CD4-positive, alpha-beta T cell treated with Interleukin-6 at 100 ng/mL for 8 hours (primary cell): ENCODE measurements at regions not wholly inside any gene's neighbourhood (a gene's known extent, or its start where the extent isn't known, plus 50 kb on each side); places are given as distances from the start of the nearest gene placed in this dataset.
"Not testable (repeated sequence)": the region's sequence is repeated elsewhere in the genome, so short reads cannot be mapped to it uniquely, and the experiment has no call there.

Experiments used
- DNase-seq: peaks from one replicate; pipeline ENCODE4 v3.0.0-alpha.2; 2020; ENCODE audit warnings: mixed read lengths, low spot score

DNA sequence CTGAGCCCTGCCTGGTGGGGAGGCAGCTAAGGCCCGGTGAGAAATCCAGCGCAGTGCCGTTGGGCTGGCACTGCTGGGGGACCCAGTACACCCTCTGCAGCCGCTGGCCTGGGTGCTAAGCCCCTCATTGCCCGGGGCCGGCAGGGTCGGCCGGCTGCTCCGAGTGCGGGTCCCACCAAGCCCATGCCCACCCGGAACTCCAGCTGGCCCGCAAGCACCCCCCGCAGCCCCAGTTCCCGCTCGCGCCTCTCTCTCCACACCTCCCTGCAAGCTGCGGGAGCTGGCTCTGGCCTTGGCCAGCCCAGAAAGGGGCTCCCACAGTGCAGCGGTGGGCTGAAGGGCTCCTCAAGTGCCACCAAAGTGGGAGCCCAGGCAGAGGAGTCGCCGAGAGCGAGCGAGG lies 225.1 kb upstream of the ANKH start:
- not testable (repeated sequence) for DNase-seq

DNA sequence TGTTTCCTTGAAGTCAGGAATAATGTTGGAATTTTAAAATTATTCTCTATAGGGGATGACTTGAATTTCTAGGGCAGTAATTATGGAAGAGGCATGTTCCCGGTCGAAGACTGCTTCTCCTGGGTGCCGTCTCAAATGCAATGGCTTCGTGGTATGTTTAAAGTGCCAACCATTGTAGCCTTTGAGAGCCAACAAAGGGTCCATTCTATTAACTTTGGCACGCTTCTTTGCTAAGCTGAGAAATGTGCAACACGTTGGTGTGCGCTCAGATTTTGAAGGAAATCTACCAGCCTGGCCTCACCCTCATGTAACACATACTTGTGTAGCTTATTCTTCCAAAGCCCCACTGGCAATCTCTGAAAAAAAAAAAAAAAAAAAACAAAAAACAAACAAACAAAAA lies 221.2 kb upstream of the ANKH start:
- DNase-seq = no peak

DNA sequence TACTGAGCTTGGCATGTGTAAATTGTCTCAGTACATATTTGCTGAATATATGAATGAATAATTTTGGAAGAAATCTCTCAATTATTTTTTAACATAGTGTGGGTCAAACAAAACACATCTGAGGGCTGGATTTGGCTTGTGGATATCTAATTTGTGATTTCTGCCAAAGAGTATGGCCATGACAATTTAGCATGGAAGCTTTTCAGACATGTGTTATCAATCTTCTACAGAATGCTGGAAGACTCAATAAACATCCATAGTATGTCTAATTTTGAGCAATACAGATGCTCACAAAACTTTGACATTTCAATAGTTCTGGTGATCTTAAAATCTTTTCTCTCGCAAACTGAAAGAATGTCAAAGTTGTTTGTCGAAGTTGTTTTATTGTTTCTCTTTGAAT lies 214.1 kb upstream of the ANKH start:
- DNase-seq = no peak

DNA sequence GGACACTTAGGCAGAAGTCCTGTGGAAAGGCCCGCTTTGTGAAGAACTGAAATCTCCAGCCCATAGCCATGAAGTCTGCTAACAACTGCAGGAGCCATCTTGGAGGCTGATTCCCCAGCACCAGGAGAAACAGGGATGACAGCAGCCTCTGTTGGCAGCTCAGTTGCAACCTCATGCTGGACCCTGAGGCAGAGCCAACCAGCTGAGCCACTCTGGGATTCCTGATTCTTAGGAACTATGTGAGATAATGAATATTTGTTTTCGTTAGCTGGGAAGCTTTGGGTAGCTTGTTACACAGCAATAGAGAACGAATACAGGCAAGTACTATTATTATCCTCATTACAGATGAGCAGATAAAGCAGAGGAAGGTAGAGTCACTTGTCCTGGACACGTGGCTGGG lies 210.5 kb upstream of the ANKH start:
- DNase-seq = no peak

DNA sequence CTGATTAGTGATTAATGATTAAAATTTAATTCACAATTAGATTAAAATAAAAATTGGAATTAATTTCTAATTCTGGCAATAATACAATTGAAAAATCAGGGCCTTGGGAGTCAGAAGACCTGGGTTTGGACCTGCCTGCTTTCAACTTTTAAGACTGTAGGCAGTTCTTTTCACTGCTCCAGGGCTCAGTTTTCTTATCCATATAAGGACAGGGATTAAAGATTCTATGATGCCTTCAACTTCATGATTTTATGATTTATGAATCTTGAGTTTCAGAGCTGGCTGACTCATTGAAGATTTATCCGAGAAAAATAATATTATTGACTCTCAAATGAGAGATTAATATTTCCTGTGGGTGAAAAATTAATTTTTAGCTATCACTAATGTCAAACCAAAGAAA lies 208.6 kb upstream of the ANKH start:
- DNase-seq = no peak

DNA sequence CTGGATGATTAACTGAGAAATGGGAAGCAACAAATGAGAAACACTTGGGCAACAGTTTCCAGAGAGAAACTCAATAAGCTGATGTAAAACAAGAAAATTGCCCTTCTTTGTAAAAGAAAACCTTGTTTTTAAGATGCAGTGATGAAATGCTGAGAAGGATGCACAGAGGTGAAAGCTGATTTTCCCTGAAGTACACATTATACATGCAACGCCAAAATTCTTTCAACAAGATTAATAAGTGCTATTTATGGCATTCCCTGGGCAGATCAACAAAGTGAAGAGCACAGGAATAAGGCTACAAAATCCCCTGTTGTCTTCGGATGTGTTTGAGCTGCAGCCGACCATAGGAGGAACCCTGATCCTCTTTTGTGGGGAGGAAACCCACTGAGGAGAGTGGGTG lies 208.0 kb upstream of the ANKH start:
- DNase-seq = no peak

DNA sequence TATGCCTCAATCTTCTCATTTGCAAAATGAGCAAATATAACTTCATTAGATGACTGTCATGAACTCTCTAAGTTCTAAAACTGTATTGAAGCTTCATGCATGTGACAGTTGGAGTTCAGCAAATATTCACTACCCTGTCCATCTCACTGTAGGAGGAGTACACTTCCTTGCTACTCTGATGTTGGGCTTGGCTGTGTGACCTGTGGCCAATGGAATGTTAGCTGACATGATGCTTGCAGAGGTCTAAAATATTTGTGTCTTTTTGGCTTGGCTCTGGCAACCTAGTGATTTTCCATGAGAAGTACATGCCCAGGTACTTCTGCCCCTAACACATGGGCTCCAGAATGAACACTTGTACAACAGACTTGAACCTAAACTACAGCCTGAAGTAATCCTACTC lies 203.1 kb upstream of the ANKH start:
- DNase-seq = no peak

DNA sequence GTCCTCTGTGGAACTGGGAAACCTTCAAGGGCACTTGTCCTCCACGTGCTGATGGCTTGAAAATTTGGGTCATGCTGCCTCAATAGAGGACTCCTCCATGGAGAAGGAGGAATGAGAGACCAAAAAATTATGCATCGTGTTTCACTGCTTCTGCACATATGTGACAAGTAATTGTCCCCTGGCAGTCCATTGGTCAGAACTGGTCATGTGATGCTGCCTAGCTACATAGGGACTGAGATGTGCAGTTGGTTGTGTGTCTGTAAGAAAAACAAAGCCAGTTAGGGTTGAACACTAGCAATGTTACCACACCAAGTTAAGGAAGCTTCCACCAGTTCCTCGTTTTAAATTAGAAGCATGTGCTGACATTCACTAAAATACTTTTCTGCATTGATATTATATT lies 201.9 kb upstream of the ANKH start:
- no peak for DNase-seq

DNA sequence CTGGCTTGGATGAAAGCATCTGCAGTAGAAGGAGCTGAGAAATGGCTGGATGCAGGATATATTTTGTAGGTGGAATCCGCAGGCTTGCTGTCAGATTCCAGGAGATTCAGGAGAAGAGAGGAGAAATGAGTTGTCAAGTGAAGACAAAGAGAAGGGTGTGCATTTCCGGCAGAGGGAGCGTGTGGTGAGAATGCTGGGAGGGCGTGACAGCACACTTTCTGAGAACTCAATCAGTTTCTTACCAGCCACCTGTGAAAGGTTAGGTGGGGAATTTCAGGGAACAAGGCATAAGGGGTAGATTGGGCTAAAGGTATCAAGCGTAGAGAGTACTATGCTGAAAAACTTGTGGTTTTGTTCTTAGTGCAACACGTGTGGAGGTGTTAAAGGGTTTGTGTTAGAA lies 199.3 kb upstream of the ANKH start:
- no peak for DNase-seq

DNA sequence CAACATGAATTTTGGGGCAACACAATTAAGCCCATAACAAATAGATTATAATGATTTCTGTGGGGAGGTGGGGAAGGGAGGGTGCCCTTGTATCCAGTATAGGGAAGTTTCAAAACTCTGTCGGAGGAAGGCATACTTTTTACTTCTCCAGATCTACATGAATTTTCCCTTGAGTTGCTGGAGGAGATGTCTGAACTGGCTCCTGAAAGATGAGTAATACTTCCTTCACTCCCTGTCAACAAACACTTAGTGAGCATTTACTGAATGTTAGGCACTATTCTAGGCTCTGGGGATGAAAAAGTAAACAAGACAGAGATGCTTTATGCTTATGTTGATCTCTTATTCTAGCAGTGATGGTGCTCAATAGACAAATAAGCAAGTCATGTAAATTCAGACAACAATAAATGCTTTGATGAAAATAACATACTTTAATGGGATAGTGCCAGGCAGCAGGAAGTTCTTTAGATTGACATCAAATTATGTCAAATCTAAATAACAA lies 197.9 kb upstream of the ANKH start:
- no peak for DNase-seq

DNA sequence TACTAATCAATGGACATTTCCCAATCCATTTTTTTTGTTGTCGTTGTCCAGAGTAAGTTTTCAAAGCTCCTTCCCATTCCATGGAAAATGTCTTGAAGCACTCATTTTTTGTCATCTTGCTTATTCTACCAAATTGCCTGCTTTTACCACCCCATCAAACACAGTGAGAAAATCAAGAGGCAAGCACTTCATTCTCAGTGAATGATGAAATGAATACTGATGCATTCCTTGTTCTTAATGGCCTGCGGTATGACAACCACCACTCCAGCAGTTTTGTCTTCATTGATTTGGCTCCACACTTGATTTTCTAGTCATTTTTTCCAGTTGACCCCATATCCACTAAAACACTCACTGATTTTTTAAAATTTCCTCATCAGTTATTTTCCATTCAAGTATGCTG lies 193.5 kb upstream of the ANKH start:
- DNase-seq = no peak

DNA sequence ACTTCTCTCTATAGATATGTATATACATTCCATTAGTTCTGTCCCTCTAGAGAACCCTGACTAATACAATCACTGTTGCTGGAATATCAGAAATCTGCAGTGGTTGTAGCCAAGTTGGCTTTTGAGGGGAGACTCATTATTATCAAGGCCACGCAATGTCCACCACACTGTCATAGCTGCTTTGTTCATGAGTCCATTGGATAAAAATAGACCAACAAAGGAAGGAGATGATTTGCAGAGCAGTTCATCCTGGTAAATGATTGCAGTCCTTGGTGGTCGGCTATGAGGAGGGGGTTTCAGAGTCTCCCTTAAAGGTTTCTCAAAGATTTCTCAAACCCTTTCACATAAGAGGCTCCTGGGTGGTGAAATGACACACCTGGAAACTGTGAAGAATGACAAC lies 192.8 kb upstream of the ANKH start:
- no peak for DNase-seq

DNA sequence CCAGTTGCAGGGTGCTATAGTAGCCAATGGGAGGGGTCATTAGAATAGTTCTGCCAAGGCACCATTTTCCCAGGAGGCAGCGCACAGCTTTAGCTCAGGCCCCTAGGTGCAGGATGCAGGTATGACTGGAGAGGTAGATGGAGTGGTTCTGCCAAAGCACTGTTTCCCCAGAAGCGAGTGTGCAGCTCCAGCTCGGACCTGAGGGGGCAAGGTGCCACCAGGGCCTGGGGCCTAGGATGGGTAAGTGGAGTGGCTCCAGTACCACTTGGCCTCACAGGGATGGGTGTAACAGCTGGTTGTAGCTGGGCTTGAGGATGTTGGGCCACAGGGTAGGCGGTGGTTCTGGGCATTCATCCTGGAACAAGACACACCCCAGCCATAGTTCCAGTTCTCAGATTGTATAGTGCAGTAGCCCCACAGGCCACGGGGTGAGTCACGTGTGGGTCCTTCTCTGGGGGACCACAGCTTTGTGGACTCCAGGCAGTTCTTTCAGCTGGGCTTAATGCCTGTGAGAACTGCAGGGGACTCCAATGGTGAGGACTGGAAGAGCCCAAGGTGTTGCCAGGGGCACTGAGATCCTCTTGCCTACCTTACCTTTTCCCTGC lies 185.5 kb upstream of the ANKH start:
- no peak for DNase-seq

DNA sequence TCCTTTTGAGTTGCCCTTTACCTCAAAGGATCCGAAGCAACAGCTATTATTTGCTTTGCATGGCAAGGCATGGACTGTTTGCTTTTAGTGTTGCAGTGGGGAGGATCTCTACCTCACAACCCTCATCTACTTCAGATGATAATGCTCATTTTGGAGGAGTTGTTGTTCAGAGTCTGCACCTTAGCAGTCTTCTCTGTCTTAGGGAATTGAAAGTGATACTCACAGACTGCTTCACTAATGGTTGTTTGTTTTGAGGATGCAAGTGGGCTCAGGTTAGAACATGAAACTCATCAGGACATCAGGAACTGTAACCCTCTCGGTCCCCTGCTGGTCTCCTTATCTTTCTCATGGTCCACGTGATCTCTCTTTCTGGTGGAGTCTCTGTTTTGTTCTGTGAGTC lies 172.9 kb upstream of the ANKH start:
- DNase-seq = no peak

DNA sequence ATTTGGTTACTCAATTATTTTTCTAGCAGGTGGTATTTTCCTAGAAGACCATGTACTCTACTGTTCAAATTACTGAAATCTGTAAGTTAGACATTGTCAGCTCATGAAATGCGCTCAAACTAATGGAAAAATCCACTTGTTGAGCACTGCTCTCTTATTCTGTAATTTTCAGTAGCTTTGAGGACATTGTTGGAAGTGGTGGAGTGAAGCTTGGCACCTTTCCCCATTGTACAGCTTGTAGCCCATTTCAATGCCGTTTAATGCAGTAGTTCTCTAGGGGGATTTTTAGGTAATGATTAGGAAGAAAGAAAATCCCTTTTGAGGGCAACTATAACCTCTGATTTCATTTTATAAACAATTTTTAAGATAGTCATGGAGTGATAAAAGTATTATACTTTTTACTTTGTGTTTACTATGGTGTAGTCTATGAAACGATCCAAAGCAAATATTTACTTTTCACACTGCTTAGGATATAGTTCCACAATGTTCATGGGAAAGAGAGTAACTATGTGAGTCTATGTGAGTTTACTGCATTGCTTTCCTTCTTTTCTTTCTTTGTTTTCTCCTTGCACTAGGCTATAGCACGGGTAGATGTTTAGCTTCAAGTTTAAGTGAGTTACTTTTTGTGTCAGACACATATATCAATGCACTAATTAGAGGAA lies 165.8 kb upstream of the ANKH start:
- DNase-seq = no peak

DNA sequence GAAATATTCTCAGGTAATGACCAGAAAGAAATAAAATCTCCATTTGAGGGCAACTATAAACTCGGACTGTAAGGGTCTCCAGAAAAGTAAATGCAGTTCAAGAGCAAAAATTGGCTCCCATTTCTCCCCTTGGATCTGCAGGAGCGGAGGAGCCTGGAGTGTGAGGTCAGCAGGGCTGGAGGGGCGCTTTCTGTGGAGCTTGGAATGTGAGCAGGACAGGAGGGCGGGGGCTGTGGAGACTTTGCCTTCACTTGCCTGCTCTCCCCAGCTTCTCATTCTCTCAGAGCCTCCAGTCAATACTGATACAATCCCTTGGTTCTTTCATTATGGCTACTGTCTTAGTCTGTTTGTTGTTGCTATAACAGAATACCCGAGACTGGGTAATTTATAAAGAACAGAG lies 162.8 kb upstream of the ANKH start:
- no peak for DNase-seq

DNA sequence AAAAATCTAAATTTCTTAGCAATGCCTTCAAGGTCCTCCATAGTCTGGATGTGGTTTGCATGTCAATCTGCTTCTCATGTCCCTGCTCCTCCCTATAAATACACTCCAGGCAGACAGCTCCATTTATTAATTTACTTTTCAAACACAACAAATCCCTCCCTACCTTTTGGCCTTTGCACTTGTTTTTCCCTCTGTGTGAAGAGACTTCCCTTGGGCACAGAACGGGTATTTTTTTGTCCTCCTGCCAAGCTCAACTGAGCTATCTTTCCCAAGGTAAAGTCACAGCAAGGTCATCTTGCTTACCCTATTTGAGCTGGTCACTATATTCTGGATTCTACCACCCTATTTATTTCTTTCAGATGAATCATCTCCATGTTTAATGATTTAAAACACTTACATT lies 159.6 kb upstream of the ANKH start:
- no peak for DNase-seq

DNA sequence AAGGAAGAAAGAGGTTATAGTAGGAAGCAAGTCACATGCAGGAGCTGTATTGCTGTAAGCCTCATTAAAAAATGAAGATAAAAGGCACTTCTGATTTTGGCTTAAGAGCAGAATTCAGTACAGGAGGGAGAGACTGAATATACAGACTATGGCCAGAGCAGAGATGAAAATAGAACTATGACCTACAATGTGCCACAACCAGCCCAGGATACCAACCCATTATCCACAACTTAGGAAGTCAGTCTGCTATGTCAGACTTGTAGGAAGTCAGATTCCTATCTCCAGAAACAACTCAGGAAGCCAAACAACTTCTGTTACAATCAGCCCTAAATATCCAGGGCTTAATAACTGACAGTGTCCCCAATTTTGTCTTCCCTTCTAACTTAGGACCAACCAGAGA lies 156.2 kb upstream of the ANKH start:
- no peak for DNase-seq

DNA sequence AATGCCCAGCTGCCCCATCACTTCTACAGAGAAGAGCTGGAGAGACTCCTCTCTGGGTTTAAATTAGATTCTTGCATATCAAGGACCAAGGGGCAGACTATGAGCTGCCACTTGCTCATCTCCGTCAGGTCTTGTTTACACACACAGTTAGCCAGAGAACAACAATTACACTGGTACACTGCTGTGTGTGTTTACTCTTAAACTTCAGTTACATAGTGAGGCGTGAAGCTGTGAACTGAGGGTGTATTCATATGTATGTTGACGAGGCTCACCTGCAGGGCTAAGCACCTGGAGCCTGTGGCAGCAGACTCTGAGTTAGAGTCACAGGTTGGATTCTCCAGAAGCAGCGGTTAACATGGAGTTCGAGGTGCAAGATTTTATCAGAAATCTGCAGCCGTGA lies 155.4 kb upstream of the ANKH start:
- DNase-seq = no peak

DNA sequence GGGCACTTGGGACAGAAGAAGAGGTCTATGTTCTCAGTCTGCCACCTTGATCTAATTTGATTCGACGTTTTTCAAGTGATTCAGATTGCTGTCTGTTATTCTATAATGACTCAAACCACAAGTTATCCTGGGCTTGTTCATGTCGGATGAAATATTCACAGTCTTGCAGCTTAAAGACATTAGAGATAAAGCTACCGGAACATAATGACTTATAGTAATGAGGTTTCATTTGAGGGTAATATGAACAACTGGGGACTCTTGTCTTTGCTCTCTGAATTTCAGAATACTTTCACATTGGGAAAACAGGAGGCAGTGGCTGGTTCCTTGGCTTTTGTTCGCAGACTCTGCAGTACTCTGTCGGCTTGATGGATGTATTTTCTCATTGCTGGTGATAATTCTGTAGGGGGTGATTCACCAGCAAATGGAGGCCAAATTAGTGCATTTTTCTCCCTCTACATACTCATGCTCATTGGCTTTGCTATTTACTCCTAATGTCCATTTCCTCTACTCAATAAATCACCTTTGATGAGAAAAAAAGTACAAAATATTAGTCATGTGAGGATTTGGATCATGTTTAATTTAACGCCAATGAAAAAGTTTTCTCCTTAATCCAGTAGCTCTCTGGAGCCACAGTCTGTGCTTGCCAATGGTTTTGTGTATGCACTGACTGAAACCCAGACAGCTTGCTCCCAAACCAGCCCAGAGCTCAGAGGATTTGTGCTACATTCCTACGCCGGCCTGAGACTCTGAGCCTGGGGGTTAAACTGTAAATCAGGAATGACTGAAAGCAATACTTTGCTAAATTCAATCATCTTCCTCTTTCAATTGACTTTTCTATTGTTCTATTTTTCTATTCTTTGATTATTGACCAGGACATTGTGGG lies 154.7 kb upstream of the ANKH start:
- DNase-seq = no peak

DNA sequence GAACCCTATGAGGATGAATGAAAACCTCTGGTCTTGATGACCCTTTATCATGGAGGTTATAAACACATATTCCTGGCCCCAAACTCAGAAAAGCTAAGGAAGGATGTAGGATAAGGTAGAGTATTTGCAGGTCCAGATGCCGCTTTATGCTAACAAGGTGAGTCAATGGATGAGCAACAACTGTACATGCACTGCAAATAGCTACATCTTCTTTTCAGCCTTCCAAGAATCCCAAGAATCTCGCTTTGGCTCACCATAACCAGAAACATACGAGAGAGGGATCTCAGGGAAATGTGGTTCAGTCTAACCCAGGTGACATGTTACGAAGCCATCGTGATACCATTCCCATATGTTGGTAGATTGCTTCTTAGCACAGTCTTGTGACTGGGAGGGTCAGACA lies 152.3 kb upstream of the ANKH start:
- no peak for DNase-seq

DNA sequence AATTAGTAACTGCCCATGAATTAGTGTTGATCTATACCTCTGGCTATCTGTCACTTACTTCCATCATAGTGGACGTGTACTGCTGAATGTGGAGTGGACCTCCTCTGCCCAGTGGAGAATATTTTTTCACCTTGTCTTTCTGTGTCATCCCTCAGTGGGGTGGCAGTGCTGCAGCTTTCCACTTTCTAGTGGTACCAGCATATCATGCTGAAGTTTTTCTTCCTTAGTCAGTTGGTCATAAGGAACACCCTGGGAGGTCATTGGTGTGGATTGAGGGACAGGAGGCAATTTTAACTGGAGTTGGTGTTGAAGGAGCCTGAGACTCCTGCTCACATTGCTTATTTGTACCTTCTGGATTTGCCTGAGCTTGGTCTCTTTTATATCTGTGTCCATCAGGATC lies 151.7 kb upstream of the ANKH start:
- no peak for DNase-seq
